GM19324 (cell line): ENCODE measurements at regions not wholly inside any gene's neighbourhood (a gene's known extent, or its start where the extent isn't known, plus 50 kb on each side); places are given as distances from the start of the nearest gene placed in this dataset.

Experiments used
- ATAC-seq: cut with Tn5 transposase; IDR thresholded peaks from one replicate; pipeline ENCODE4 v1.9.1; 2021; ENCODE audit warnings: mild to moderate bottlenecking, moderate library complexity; ENCODE audit not compliant: unreplicated experiment, low FRiP score

DNA sequence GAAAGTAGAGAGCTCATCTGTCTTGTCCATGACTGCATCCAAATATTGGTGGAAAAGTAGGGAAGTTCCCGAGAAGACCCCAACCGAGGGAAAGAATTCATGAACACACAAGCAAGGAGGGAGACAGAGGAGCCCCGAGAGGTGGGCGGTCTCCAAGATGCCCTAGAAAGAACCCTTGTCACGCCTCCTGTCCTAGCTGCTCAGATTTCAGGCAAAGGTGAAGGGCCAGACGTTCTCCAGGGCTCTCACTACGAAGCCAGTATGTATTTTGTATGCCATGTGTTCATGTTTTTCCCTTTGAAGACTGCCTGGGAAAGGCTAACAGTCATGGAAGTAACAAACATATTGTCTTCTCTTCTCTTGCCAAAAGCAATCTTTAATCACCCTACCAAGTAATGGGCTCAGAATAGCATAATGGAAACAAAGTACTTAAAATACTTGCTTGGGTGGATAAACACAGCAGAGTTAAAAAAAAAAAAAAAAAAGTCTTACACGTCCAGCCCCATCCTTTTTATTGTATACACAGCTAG, 99.2 kb upstream of the TBX3 start:
- no peak for ATAC-seq

DNA sequence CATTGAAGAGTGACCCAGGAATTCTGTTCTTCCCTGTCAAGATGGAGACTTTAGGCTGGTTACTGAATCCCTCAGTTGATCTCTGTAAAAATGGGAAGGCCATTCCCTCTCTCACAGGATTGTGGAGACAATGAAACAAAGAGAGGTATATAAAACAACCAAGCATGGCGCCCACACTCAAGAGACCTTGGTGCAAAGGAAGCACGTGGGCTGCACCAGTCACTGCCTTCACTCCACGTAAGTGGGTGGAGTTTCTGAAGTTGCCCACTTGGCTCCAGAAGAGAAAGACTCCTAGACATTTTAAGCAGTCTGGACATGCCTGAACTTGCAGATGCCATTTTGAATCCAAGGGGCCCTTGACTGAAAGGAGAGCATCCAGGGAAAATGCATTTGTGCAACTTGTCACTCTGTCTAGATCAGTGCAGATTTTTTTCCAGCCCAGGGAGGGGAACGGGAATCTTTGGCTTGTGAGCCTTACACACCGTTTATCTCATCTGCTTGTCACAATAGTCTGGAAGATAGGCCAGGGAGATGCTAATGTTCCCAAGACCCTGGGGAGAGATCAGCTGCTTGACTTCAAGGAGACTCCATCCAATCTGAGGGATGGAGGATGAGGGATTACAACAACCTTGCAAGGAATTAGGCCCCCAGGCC, 96.9 kb upstream of the TBX3 start:
- no peak for ATAC-seq

DNA sequence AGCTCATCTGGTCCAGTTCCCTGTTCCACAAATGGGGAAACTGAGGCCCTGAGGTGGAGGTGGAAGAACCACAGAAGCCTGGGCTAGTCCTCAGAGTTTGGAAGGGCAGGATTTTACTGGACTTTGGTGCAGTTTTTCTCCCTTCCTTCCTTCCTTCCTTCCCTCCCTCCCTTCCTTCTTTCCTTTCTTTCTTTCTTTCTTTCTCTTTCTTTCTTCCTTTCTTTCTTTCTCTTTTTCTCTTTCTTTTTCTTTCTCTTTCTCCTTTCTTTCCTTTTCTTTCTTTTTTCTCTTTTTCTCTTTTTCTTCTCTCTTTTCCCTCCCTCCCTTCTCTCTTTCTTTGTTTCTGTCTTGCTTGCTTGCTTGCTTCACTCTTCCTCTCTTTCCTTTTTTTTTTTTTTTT, 95.7 kb upstream of the TBX3 start:
- no peak for ATAC-seq

DNA sequence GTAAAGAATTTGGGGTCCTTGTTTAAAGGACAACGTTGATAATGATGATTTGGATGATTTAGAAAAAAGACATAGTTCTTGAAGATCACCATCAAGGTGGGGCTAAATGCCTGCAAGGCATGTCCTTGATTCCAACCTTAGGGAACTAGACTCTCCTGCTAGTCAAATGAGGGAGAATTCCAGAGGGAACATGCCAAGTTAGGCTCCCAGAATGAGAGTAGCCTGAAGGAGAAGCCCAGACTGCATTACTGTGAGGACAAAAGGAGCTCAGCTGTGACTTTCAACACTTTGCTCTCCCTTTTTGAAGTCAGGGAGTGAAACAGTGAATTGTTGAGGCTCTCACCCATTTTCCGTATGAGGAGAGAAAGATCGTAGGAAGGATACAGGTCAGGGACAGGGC, 95.2 kb upstream of the TBX3 start:
- ATAC-seq: no peak

DNA sequence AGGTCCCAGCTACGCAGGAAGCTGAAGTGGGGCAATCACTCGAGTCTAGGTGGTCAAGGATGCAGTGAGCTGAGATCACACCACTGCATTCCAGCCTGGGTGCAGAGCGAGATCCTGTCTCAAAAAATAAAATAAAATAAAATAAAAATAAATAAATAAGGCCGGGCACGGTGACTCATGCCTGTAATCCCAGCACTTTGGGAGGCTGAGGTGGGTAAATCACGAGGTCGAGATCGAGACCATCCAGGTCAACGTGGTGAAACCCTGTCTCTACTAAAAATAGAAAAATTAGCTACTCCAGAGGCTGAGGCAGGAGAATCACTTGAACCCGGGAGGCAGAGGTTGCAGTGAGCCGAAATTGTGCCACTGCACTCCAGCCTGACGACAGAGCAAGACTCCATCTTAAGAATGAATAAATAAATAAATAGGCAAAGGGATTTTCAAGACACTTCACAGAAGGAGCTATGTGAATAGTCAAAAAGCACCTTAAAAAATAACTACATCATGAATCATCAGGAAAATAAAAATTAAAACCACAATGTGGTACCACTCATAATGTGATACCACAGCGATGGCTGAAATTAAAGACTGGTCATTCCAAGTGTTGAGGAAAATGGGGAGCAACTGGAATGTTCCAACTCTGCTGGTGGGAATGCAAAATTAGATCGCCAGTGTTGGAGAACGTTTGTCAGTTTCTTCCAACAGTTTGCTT, 92.9 kb upstream of the TBX3 start:
- ATAC-seq: no peak

DNA sequence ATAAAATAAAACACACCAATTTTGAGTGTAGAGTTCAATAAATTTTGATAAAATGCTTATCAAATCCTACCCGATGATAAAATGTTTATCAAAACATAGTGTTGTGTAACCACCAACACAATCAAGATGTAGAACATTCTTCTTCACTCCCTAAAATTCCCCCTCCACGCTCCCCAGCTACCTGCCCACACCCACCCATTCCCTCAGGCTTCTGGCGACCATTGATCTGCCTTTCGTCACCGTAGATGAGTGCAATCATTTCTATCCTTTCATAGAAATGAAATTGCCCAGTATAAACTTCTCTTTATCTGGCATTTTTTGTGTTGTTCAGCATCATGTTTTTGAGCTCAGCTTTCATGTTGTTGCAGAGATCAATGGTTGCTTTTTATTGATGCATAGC, 90.7 kb upstream of the TBX3 start:
- no peak for ATAC-seq

DNA sequence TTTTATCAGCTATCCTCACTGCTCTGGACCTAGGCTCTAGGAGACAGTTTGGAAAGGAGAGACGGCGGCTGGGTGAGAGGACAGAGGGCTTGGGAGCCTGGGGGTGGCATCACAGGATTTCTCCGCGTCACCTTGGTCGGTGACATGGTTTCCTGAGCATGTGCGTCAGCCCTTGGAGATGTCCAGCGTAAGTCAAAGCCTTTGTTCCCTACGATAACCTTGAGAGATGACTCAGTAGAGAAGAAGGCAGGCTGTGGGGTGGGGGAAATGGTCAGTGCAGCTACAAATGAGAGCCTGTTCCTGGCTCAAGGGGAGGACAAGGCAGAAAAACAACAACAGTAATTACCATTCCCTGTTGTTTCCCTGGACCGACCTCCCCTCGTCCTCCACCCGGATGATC, 90.2 kb upstream of the TBX3 start:
- ATAC-seq: no peak

DNA sequence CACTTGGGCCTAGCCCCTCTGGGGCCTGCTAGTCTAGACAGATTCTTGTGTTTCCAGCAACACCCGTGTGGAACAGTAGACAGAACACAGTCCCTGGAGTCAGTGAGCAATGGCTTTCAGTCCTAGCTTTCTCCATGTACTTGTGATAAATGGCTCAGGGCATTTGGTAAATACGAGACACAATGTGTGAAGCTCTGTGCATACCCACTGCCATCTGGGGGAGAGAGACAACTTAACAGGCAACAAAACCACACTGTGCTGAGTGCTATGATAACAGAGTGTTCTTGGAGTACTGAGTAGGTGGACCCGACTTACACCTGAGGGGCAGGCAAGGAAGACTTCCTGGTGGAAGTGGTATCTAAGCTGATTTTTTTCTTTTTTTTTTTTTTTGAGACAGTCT, 86.3 kb upstream of the TBX3 start:
- no peak for ATAC-seq

DNA sequence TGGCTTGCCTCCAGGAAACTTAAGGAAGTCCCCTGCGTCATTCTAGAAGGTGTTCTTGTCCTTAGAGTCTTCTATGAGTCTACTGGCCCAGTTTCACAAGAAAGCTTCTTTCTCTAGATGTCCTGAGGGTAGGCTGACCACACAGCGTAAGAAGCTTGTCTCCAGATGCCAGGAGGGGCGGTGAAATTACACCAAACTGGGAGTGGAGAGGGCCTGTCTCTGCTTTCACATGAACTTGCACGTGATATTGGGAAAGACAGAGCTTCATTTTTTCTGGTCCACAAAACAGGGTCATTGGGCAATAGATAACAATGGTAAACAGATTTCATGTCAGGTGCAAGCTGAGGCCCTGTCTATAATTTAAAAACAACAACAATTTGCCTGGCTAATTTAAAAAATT, 85.7 kb upstream of the TBX3 start:
- ATAC-seq: no peak

DNA sequence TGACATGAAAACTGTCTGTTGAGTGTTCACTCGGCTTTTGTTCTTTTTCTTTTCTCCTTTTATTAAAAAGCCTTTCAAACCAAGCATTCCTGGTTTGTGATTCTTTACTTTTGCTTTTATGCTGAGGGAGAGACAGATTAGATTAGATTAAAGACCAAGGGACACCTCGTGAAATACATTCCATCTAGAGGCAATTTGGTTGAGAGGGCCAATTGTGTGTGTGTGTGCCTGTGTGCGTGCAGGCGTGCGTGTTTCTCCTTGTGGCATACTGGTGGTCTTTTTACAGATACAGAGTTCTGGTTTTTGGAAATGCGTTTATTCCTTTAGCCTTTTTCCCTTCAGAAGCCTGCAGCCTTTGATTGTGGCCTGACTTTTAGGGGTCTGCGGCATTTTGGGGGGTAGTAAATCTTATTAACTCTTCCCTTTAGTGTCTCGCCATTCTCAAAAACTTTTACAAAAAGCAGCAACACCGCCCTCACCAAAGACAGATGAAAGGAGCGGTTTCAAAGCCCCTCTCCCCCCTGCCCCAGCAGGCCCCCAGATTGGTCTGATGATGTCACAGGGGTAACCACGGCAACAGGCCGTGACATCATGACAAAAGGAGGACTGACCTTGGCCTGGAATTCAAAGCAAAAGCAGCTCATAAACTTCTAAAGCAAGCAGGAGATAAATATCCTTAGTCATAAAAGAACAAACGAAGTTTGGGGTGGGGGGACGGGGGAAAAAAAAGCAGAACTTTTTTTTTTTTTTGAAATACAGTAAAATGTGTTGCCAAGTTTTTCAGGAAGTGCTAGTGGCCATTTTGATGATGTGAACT, 84.1 kb upstream of the TBX3 start:
- no peak for ATAC-seq

DNA sequence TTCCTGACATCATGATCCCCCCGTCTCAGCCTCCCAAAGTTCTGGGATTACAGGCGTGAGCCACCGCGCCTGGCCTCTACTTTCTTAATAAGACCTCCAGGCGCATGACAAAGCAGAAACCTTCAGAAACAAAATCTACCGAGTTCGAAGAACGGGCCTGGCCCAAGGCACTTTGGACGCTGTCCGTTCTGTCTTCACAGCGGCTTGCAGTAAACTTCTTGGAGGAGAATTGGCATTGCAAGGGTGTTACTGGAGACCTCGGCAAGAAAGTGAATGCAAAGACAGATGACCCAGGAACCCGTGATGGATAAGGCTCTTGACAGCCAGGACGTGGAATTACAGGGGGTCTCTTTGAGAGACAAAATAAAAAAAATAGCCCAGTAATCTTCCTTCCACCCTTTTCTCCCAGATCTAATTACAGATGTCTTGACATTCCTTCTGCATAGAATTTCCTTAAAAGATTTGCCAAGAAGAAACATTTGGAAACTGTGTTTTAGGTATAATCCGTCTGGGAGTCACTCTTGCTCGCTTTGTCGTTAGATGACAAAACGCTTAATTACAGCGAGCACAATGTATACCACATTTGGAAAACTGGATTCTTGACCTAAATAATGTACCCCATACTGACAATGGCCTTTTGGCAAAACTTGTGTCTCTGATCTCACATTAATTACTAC, 83.2 kb upstream of the TBX3 start:
- no peak for ATAC-seq

DNA sequence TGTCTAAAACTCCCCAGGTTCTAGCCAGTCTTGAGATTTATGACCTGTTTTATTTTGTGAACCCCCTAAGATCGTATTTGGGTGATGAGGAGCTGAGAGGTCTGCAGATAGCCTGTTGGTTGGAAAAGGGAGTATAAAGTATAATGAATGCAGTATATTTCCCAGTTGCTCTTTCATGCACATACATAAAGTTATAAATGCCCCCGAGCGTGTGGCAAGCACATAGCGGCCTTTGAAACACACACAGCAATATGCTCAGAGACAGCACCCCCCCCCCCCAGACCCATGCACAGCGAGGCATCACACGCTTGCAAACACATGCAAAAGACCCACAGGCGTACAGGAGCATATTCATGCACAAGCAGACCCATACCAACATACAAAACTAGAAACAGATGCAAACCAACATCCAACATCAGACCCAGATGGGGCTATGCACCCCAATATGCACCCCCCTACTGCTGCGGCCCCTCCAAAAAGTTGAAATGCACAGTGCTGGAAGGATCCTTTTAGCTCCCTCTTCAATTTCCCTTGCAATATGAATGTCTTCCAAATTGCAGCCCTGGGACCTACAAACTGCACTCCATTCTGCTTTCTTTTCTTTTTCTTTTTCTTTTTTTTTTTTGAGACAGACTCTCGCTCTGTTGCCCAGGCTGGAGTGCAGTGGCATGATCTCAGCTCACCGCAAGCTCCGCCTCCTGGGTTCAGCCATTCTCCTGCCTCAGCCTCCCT, 82.2 kb upstream of the TBX3 start:
- ATAC-seq: no peak

DNA sequence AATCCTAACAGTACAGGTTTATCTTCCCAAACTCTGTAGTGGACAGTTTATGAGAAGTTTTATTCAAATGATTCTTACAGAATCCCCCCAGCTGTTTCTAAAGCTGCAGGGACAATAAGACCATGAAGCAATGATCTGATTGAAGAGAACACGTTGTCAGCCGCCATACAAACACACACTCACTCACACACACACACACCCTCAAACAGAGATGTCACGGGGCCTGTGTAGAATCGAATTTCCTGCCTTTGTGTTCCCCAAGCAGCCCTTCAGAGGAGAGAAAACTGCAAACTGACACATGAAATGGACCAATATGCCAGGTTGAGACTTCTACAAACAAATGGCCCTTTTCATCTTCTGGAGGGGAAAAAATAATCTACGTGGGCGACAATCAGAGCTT, 80.5 kb upstream of the TBX3 start:
- ATAC-seq: no peak

DNA sequence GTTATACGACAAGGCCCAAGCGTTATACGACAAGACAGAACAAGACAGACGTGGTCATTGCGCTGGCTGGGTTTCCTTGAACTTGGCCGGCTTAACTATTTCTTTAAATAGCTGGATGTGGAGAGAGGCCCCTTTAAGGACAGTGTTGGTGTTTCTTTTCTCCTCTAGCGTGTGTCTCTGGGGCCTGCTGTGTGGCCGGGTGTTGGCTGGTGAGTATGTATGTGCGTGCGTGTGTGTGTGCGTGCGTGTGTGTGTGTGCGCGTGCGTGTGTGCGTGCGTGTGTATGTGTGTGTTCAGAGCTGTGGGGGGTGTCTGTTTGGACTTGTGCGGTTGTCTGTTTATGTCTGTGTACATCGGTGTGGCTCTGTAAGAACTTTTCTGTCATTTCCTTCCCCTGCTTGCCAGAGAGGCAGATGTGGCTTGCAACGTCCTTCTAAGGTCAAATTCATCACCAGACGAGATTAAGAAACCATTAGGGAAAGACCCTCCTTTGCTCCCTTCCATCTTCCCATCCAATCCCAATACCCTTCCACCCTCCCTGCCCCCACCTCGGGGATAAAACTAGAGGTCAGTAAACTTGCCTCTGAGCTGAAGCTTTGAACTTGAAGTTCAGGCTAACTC, 78.6 kb upstream of the TBX3 start:
- ATAC-seq: no peak

DNA sequence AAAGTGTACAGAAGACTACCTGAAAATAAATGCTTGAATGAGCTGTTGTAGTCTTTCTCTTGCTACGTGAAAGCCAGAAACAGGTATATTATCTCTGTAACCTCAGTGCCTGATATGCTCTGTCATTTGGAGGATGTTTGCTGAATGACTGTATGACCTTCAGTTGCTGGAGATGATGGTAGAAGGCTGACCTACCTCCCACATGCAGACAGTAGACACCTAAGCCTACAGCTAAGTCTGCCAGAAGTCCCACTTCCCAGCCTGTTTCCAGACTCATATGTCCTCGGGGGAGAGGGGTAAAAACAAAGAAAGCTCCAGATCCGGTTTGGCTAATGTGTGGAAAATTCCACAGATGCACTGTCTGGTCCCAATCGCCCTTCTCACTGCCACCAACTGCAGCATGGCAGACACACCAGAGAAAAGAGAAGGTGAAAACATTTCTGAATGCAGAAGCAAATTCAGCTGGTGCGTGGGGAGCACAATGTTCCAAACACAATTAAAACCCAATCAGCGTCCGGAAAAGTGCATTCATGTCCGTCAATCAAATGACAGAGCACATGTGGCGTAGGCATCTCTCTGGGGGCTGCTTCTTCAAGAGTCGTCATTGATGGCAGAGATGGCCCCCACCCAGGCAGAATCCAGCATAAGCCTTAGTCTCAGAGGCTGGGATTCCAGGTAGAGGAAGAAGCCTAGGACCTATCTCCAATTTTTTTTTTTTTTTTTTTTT, 76.3 kb upstream of the TBX3 start:
- no peak for ATAC-seq

DNA sequence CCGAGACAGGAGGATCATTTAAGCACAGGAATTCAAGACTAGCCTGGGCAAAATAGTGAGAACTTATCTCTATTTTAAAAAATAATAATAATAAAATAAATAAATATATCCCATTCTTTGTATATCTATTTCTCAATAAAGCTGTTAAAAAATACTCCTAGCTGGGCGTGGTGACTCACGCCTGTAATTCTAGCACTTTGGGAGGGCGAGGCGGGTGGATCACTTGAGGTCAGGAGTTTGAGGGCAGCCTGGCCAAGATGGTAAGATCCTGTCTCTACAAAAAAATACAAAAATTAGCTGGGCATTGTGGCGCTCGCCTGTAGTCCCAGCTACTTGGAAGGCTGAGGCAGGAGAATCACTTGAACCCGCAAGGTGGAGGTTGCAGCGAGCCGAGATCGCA, 75.7 kb upstream of the TBX3 start:
- no peak for ATAC-seq

DNA sequence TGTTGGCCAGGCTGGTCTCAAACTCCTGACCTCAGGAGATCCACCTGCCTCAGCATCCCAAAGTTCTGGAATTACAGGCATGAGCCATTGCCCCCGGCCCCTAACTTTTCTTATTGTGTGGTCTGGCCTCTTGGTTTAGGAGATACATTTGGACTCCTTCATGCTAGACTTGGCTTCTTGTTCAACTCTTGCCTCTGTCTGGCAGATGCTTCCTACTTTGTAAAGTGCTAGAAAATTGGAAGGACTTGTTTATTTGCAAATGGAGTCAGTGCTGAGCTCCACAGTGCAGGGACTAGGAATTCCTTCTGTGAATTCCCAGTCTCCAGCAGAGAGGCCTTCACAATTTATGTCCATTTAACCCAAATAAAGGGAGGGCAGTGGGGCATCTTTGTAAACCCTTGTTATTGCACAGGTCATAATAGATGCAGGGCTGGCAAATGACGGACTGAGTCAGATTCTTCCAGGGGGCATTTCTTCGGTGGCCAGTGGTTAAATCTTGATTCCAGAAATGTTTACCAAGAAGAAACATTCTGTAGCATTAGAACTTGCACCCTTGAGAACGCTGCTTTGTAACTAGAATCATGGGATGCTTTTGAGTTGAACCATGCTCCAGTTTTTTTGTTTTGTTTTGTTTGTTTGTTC, 73.8 kb upstream of the TBX3 start:
- ATAC-seq: no peak

DNA sequence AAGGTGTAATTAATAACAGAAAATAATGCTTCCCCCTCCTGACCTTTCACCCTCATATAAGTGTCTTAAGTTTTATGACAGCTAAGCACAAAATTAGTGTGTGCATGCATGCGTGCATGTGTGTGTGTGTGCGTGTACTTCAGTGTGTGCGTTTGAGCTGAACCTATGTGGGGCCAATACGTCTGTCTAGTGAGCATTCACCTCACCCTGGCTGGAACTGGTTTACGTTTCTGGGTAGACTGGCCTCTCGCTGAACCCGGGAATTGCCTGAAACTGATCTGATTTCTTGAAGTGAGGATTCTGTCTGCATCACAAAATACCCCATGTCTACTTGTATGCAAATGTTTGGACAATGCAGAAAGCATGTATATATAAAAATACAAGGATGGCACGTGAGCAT, 68.2 kb upstream of the TBX3 start:
- ATAC-seq: no peak

DNA sequence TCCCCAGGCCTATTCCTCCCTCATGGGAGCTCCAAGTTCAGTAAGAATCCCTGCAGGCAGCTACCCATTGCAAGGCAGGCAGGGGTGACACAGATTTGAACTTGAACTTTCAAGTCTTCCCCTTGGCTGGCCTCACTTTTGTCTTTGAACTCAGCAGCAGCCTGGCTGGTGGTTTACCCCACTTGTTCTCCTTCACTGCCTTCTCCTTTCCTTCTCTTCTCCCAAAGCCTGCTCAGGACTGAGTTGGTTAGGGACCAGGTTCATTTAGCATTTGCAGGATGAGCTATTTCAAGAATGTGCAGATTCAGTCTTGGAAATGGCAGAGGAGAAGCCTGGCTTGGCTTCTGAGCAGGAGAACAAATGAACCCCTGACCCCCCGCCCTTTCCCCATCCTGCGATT, 67.7 kb upstream of the TBX3 start:
- no peak for ATAC-seq
